Spleen (tissue), 11 donors: ENCODE measurements at regions not wholly inside any gene's neighbourhood (a gene's known extent, or its start where the extent isn't known, plus 50 kb on each side); places are given as distances from the start of the nearest gene placed in this dataset.

Experiments
- DNase-seq: peaks from one replicate; pipeline ENCODE4 v3.0.0-alpha.2; 2020
- H3K27ac ChIP-seq, 8 donors: fragments of 200-600 bp; sonication (generic) in 7 of 8; 1 replicate in 4 of 8; 2 replicates in 4 of 8; pipeline versions ENCODE4 v1.5.0 to v1.8.0; 2016 to 2021; ENCODE audit warnings: inconsistent platforms in 4 of 8, mild to moderate bottlenecking in 4 of 8, moderate library complexity in 1 of 8
- H3K27me3 ChIP-seq, 7 donors: fragments of 200-600 bp; sonication (generic) in 6 of 7; replicated peaks in 1 of 7; 1 replicate in 4 of 7; 2 replicates in 3 of 7; pipeline versions ENCODE4 v1.5.0 to v1.8.0; 2016 to 2021; ENCODE audit warnings: inconsistent platforms in 3 of 7, mild to moderate bottlenecking in 1 of 7
- H3K36me3 ChIP-seq, 6 donors: fragments of 200-600 bp; sonication (generic) in 5 of 6; 1 replicate in 4 of 6; 2 replicates in 2 of 6; pipeline versions ENCODE4 v1.5.0 to v1.8.0; 2016 to 2021; ENCODE audit warnings: inconsistent platforms in 2 of 6
- H3K4me1 ChIP-seq, 6 donors: fragments of 200-600 bp; sonication (generic) in 5 of 6; 1 replicate in 3 of 6; 2 replicates in 3 of 6; pipeline versions ENCODE4 v1.5.0 to v1.8.0; 2016 to 2021; ENCODE audit warnings: inconsistent platforms in 3 of 6
- H3K4me3 ChIP-seq, 8 donors: fragments of 200-600 bp; sonication (generic) in 7 of 8; 1 replicate in 4 of 8; 2 replicates in 4 of 8; pipeline versions ENCODE4 v1.5.0 to v1.8.0; 2016 to 2021; ENCODE audit warnings: inconsistent platforms in 4 of 8, mild to moderate bottlenecking in 4 of 8, moderate library complexity in 2 of 8
- H3K9me3 ChIP-seq, 8 donors: fragments of 200-600 bp; sonication (generic) in 7 of 8; 1 replicate in 4 of 8; 2 replicates in 4 of 8; pipeline versions ENCODE4 v1.5.0 to v1.8.0; 2016 to 2021; ENCODE audit warnings: inconsistent platforms in 4 of 8
- POLR2A ChIP-seq, 3 donors: fragments of 450-650 bp; IDR thresholded peaks; one replicate each; pipeline ENCODE4 v1.5.1; 2017; ENCODE audit warnings: antibody characterized with exemption in 3 of 3, mild to moderate bottlenecking in 1 of 3
- POLR2AphosphoS5 ChIP-seq, 3 donors: sonication (generic); formaldehyde crosslinking; IDR thresholded peaks; one replicate each; pipeline ENCODE4 v1.5.1; 2017; ENCODE audit warnings: antibody characterized with exemption in 3 of 3
- WGBS, 5 donors: extraction: QIAGEN DNeasy Blood & Tissue Kit in 3 of 5; methylation state at CpG; one replicate each; pipeline versions ENCODE4 v1.1.5 to v1.1.7; 2013 to 2018; 5-methylcytosine and 5-hydroxymethylcytosine counted together
- intact Hi-C: fragments of 100-400 bp; cut with DNase I; formaldehyde crosslinking; loops from one replicate; pipeline ENCODE4 v1.15.0; 2023; ENCODE audit warnings: low total_unique reads
- TF ChIP-seq, protein P1 (sequence below), 11 experiments: fragments of 200-600 bp in 7 of 11; fragments of 450-650 bp in 4 of 11; sonication (generic) in 4 of 11; IDR thresholded peaks in 8 of 11; conservative IDR thresholded peaks in 3 of 11; 1 replicate in 7 of 11; 2 replicates in 4 of 11; pipeline versions ENCODE4 v1.4.0 to v1.8.0; 2016 to 2021; ENCODE audit warnings: antibody characterized with exemption in 11 of 11, inconsistent platforms in 4 of 11, mild to moderate bottlenecking in 1 of 11
- donor health status: healthy with polysubstance abuse.
- donor health status: DM: no; HTN: no; CAD: no; lungs with moderate emphysema.
- donor health status: DM: no; HTN: no; CAD: no.
- donor health status: Bipolar disorder and iron deficiency.
- donor health status: healthy.
- donor health status: DM: no; HTN: no; CAD: no.
- donor health status: DM: yes; HTN: yes; CAD: no.

DNA sequence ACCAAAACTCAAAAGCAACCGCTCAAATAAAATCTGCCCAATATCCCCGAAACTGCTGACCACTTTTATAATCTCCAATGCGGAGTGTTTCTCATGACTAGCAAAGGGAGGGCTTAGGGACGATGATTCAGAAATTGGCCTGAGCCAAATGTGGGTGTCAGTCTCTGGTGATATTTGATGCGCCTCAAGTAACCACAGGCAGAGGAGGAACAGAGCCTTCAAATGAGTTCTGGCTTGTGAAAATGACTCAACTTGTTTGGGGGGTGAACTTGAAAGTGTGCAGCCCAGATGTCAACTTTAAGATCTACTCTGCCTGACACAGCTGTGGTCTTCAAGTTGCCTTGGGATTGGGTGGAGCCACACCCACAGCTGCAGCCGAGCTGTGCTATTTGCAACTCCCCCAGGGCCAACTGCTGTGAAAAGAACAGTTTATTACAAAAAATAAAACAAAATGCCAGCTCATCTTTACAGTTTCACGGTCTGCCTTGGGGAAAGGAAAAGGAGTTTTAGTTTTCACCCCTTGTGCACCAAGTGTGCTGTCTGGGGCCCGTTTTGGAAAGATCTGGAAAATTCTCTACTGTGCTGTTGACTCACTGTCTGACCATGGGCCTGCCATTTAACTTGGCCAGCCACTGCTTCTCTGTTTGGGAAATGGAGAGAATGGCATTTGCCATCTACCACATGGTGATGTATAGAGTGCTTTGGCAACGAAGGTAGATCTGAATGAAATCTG lies 222.1 kb downstream of the MTX2 start:
- no peaks in the 10 kb centered on the region for H3K9me3 ChIP-seq
- peaks cover 3 to 37% (median 20%) of the 10 kb centered on the region in 6 donors for H3K4me1 ChIP-seq
- DNase-seq = no peak
- no peaks in the 10 kb centered on the region for H3K36me3 ChIP-seq
- WGBS, 5 donors = 47 to 64% (median 56%) methylated on average over 9 of the region's 9 CpGs
- intact Hi-C loops = no loop called here
- H3K4me3 ChIP-seq = no peak overlapping the region
- peak overlapping the region in 2 of 8 donors; percentile 16 to 33 for H3K27ac ChIP-seq
- TF ChIP-seq, protein P1, sequence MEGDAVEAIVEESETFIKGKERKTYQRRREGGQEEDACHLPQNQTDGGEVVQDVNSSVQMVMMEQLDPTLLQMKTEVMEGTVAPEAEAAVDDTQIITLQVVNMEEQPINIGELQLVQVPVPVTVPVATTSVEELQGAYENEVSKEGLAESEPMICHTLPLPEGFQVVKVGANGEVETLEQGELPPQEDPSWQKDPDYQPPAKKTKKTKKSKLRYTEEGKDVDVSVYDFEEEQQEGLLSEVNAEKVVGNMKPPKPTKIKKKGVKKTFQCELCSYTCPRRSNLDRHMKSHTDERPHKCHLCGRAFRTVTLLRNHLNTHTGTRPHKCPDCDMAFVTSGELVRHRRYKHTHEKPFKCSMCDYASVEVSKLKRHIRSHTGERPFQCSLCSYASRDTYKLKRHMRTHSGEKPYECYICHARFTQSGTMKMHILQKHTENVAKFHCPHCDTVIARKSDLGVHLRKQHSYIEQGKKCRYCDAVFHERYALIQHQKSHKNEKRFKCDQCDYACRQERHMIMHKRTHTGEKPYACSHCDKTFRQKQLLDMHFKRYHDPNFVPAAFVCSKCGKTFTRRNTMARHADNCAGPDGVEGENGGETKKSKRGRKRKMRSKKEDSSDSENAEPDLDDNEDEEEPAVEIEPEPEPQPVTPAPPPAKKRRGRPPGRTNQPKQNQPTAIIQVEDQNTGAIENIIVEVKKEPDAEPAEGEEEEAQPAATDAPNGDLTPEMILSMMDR (IDR thresholded peaks at IDR 0.05 in 8 of 11, conservative IDR thresholded peaks at IDR 0.05 in 3 of 11) = no peak
- TF ChIP-seq POLR2AphosphoS5 (IDR thresholded peaks at IDR 0.05) (no peak), POLR2A (IDR thresholded peaks at IDR 0.05) (no peak)
- peaks cover 0 to 20% (median 0%) of the 10 kb centered on the region in 7 donors for H3K27me3 ChIP-seq

DNA sequence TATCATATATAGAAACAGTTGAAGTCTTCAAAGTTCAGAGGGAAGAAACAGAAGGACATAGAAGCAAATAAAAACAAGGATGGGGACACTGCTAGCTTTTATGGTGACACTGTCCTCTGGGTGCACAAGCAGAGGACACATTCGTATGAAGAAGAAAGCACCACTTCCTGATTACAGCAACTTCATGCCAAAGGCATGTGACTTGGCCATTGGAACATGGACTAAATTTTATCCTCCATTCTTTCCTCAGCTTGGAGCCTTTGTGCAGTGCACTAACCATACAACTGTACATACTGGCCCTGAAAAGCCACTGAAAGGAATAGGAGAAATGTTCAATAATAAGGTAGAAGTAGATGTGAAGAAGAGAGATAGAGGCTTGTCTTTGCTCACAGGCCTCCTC lies 223.3 kb downstream of the MTX2 start:
- no peak for DNase-seq
- Histone ChIP-seq H3K4me3 (no peak overlapping the region), H3K27me3 (peaks cover 0 to 20% (median 0%) of the 10 kb centered on the region in 7 donors), H3K36me3 (no peaks in the 10 kb centered on the region), H3K4me1 (peaks cover 6 to 43% (median 22%) of the 10 kb centered on the region in 6 donors), H3K9me3 (no peaks in the 10 kb centered on the region), H3K27ac (peak overlapping the region in 1 of 8 donors; percentile 34)
- intact Hi-C loops = no loop called here
- TF ChIP-seq POLR2AphosphoS5 (IDR thresholded peaks at IDR 0.05) (no peak), POLR2A (IDR thresholded peaks at IDR 0.05) (no peak)
- TF ChIP-seq, protein P1 (IDR thresholded peaks at IDR 0.05 in 8 of 11, conservative IDR thresholded peaks at IDR 0.05 in 3 of 11) = no peak
- WGBS, 5 donors = 26 to 42% (median 38%) methylated on average over 1 of the region's 1 CpG

DNA sequence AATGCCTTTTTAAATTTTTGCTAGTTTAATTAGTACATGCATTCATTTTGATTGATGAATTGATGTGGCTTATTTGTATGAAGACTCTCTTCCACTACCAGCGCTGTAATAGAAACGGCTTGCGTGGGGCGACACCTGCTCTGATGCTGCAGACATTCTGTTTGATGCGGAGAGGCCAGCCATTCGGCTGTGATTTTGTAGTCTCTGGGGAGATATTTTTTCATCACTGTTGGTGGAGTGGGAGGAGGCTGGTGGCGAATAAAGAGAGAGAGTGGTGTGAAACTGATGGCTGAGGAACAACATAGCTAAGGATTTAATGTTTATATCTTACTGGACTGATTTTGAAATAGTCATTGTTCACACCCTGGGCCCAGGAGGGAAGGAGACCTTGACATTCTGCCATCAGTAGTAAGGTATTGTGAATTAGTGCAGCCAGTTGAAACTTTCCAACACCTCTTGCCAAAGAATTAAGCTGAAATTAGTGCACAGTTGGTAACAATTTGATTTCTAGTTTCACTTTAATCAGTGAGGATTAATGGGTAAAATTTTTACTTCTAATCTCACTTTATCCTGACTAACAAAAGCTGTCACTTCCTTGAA lies 224.1 kb downstream of the MTX2 start:
- H3K9me3 ChIP-seq = no peaks in the 10 kb centered on the region
- H3K36me3 ChIP-seq = no peaks in the 10 kb centered on the region
- no peak for DNase-seq
- intact Hi-C loops = no loop called here
- peaks cover 0 to 16% (median 0%) of the 10 kb centered on the region in 7 donors for H3K27me3 ChIP-seq
- peaks cover 6 to 43% (median 22%) of the 10 kb centered on the region in 6 donors for H3K4me1 ChIP-seq
- 58 to 77% (median 64%) methylated on average over 7 of the region's 7 CpGs for WGBS, 5 donors
- TF ChIP-seq POLR2AphosphoS5 (IDR thresholded peaks at IDR 0.05) (no peak), POLR2A (IDR thresholded peaks at IDR 0.05) (no peak)
- TF ChIP-seq, protein P1 (IDR thresholded peaks at IDR 0.05 in 8 of 11, conservative IDR thresholded peaks at IDR 0.05 in 3 of 11) = no peak
- H3K27ac ChIP-seq = peak overlapping the region in 5 of 8 donors; percentile 1 to 34 (median 21)
- H3K4me3 ChIP-seq = no peak overlapping the region

DNA sequence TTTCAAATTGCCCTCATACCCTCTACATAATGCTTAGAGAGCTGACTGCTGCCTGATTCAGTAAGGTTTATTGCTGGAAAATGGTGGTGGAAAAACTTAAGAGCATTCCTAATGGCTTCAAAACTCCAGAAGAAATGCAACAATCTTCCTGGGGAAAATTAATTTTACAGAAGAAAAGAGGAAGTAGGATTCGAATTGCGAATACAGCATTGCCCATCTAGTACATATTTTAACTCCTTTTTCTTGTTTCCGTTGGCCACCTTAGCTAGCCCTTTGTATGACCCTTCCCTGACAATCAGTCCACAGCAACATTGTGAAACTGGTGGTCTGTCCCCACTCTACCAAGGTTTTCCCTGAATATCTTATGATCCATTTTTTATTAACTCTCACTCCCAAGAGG lies 224.7 kb downstream of the MTX2 start:
- WGBS, 5 donors = 43 to 68% (median 58%) methylated on average over 3 of the region's 3 CpGs
- H3K4me3 ChIP-seq = no peak overlapping the region
- peaks cover 6 to 43% (median 22%) of the 10 kb centered on the region in 6 donors for H3K4me1 ChIP-seq
- no peak for DNase-seq
- intact Hi-C loops = no loop called here
- no peak for TF ChIP-seq POLR2A (IDR thresholded peaks at IDR 0.05)
- TF ChIP-seq POLR2AphosphoS5 (IDR thresholded peaks at IDR 0.05) = no peak
- TF ChIP-seq, protein P1 (IDR thresholded peaks at IDR 0.05 in 8 of 11, conservative IDR thresholded peaks at IDR 0.05 in 3 of 11) = no peak
- H3K36me3 ChIP-seq = no peaks in the 10 kb centered on the region
- peaks cover 0 to 16% (median 0%) of the 10 kb centered on the region in 7 donors for H3K27me3 ChIP-seq
- H3K27ac ChIP-seq = peak overlapping the region in 5 of 8 donors; percentile 1 to 34 (median 21)
- no peaks in the 10 kb centered on the region for H3K9me3 ChIP-seq
